Mesothelial cell of epicardium (in vitro differentiated cells): ENCODE measurements at regions not wholly inside any gene's neighbourhood (a gene's known extent, or its start where the extent isn't known, plus 50 kb on each side); places are given as distances from the start of the nearest gene placed in this dataset.

Experiments
- DNase-seq, 2 experiments: peaks; one replicate each; pipeline ENCODE4 v3.0.0; 2021; ENCODE audit warnings: low spot score in 2 of 2; ENCODE audit not compliant: unreplicated experiment in 2 of 2
- H3K27ac Mint-ChIP-seq: 2 replicates; pipeline ENCODE4 v1.8.0; 2021; ENCODE audit warnings: mixed read lengths
- H3K27me3 Mint-ChIP-seq: 2 replicates; pipeline ENCODE4 v1.8.0; 2021; ENCODE audit warnings: low read depth, mixed read lengths
- H3K36me3 Mint-ChIP-seq: 2 replicates; pipeline ENCODE4 v1.8.0; 2021; ENCODE audit warnings: mixed read lengths
- H3K4me1 Mint-ChIP-seq: 2 replicates; pipeline ENCODE4 v1.8.0; 2021; ENCODE audit warnings: mixed read lengths
- H3K4me3 Mint-ChIP-seq: 2 replicates; pipeline ENCODE4 v1.8.0; 2021; ENCODE audit warnings: mild to moderate bottlenecking, moderate library complexity, mixed read lengths
- H3K9me3 Mint-ChIP-seq: 2 replicates; pipeline ENCODE4 v1.8.0; 2021; ENCODE audit warnings: mixed read lengths
- CTCF ChIP-seq: fragments of 200-600 bp; sonication (generic); IDR thresholded peaks from one replicate; pipeline ENCODE4 v1.5.0; 2021; ENCODE audit warnings: antibody characterized with exemption; ENCODE audit not compliant: unreplicated experiment

GRCh38 chr4:53810643-53811042 lies 219.4 kb upstream of the LNX1 start:
- Mint-ChIP-seq H3K27ac (no peak overlapping the region), H3K9me3 (peaks cover 5% of the 10 kb centered on the region), H3K27me3 (no peaks in the 10 kb centered on the region), H3K4me3 (no peak overlapping the region), H3K36me3 (no peaks in the 10 kb centered on the region), H3K4me1 (no peaks in the 10 kb centered on the region)
- DNase-seq = no peak
- TF ChIP-seq CTCF = no peak

- Mint-ChIP-seq H3K9me3 (peaks cover 5% of the 10 kb centered on the region), H3K27ac (no peak overlapping the region), H3K27me3 (no peaks in the 10 kb centered on the region), H3K4me1 (no peaks in the 10 kb centered on the region), H3K36me3 (no peaks in the 10 kb centered on the region), H3K4me3 (no peak overlapping the region)
- no peak for TF ChIP-seq CTCF
- DNase-seq = no peak
These were observed 218.5 kb upstream of the LNX1 start for GRCh38 chr4:53809816-53810215.

- no peak for TF ChIP-seq CTCF
- Mint-ChIP-seq H3K36me3 (no peaks in the 10 kb centered on the region), H3K4me1 (no peaks in the 10 kb centered on the region), H3K9me3 (peaks cover 5% of the 10 kb centered on the region), H3K27ac (no peak overlapping the region), H3K27me3 (peaks cover 1% of the 10 kb centered on the region), H3K4me3 (no peak overlapping the region)
- DNase-seq = no peak
These were observed 214.0 kb upstream of the LNX1 start for GRCh38 chr4:53805291-53805690.

GRCh38 chr4:53804719-53805118 lies 213.4 kb upstream of the LNX1 start:
- Mint-ChIP-seq H3K4me1 (no peaks in the 10 kb centered on the region), H3K27ac (no peak overlapping the region), H3K4me3 (no peak overlapping the region), H3K27me3 (peaks cover 1% of the 10 kb centered on the region), H3K36me3 (no peaks in the 10 kb centered on the region), H3K9me3 (peaks cover 5% of the 10 kb centered on the region)
- no peak for DNase-seq
- no peak for TF ChIP-seq CTCF

- Mint-ChIP-seq H3K36me3 (no peaks in the 10 kb centered on the region), H3K4me1 (no peaks in the 10 kb centered on the region), H3K27ac (no peak overlapping the region), H3K27me3 (peaks cover 1% of the 10 kb centered on the region), H3K9me3 (no peaks in the 10 kb centered on the region), H3K4me3 (no peak overlapping the region)
- no peak for TF ChIP-seq CTCF
- DNase-seq = no peak
These were observed 211.2 kb upstream of the LNX1 start for GRCh38 chr4:53802500-53802899.

GRCh38 chr4:53801373-53801772 lies 210.1 kb upstream of the LNX1 start:
- Mint-ChIP-seq H3K36me3 (no peaks in the 10 kb centered on the region), H3K4me1 (no peaks in the 10 kb centered on the region), H3K27ac (no peak overlapping the region), H3K9me3 (no peaks in the 10 kb centered on the region), H3K27me3 (peaks cover 1% of the 10 kb centered on the region), H3K4me3 (no peak overlapping the region)
- no peak for DNase-seq
- TF ChIP-seq CTCF = no peak
